Activated B cell treated with CpG ODN at 0.5 μM for 24 hours (primary cell): ENCODE measurements at regions not wholly inside any gene's neighbourhood (a gene's known extent, or its start where the extent isn't known, plus 50 kb on each side); places are given as distances from the start of the nearest gene placed in this dataset.
A peak's percentile ranks its signal among the peaks of the same experiment; 100 is the strongest.

Experiments
- ATAC-seq: fragments of 200-7000 bp; cut with Tn5 transposase; one replicate; pipeline ENCODE4 v1.10.0; 2021; ENCODE audit warnings: low read depth, mild to moderate bottlenecking, moderate library complexity
- CTCF ChIA-PET: fragments of 350-600 bp; sonication (Branson Sonifier 250); formaldehyde crosslinking; loops from one replicate; lab custom pipeline; 2021; ENCODE audit warnings: antibody characterized with exemption; lab: Charles Lee
- POLR2A ChIA-PET: fragments of 350-600 bp; sonication (Branson Sonifier 250); formaldehyde crosslinking; loops from one replicate; lab custom pipeline; 2021; ENCODE audit warnings: antibody characterized with exemption; lab: Charles Lee
- DNase-seq: peaks from one replicate; pipeline ENCODE4 v3.0.0; 2022
- H3K27ac Mint-ChIP-seq: one replicate; pipeline ENCODE4 v1.8.0; 2020; ENCODE audit warnings: mixed read lengths
- H3K27me3 Mint-ChIP-seq: one replicate; pipeline ENCODE4 v1.8.0; 2021; ENCODE audit warnings: mixed read lengths
- H3K36me3 Mint-ChIP-seq: one replicate; pipeline ENCODE4 v1.8.0; 2021; ENCODE audit warnings: low read depth, mixed read lengths
- H3K4me1 Mint-ChIP-seq: one replicate; pipeline ENCODE4 v1.8.0; 2021; ENCODE audit warnings: mixed read lengths
- H3K4me3 Mint-ChIP-seq: one replicate; pipeline ENCODE4 v1.8.0; 2020; ENCODE audit warnings: mild to moderate bottlenecking, mixed read lengths
- H3K9me3 Mint-ChIP-seq: one replicate; pipeline ENCODE4 v1.8.0; 2020; ENCODE audit warnings: mixed read lengths
- CTCF ChIP-seq: fragments of 200-600 bp; IDR thresholded peaks from one replicate; pipeline ENCODE4 v1.8.0; 2022; ENCODE audit warnings: antibody characterized with exemption, mild to moderate bottlenecking
- intact Hi-C: fragments of 100-400 bp; cut with micrococcal nuclease; formaldehyde crosslinking; loops from one replicate; pipeline ENCODE4 v1.15.1; 2024

GRCh38 chr12:123058481-123058880, 78.0 kb downstream of the ARL6IP4 start:
- no peak overlapping the region for H3K4me3 Mint-ChIP-seq
- H3K9me3 Mint-ChIP-seq: no peaks in the 10 kb centered on the region
- no peak for TF ChIP-seq CTCF
- no peaks in the 10 kb centered on the region for H3K36me3 Mint-ChIP-seq
- DNase-seq (no peak), ATAC-seq (no peak)
- H3K27me3 Mint-ChIP-seq: no peaks in the 10 kb centered on the region
- no peak overlapping the region for H3K27ac Mint-ChIP-seq
- ChIA-PET CTCF (interaction anchor here (0.6 to 1.9 kb wide), 2 partner anchors 15 to 1748 kb away, joined by 4 to 5 read pairs; no protein-coding TSS in a partner anchor), POLR2A (interaction anchor here (1.3 to 1.6 kb wide), 3 partner anchors 25 to 179 kb away, joined by 4 to 5 read pairs (median 4); no protein-coding TSS in a partner anchor)
- peaks cover 50% of the 10 kb centered on the region for H3K4me1 Mint-ChIP-seq
- intact Hi-C loops: no loop called here

- Mint-ChIP-seq H3K4me3 (peak overlapping the region; percentile 35), H3K27me3 (no peaks in the 10 kb centered on the region), H3K27ac (peak overlapping the region; percentile 41), H3K4me1 (peaks cover 42% of the 10 kb centered on the region), H3K9me3 (no peaks in the 10 kb centered on the region), H3K36me3 (no peaks in the 10 kb centered on the region)
- TF ChIP-seq CTCF: no peak
- ATAC-seq (peak; percentile 63), DNase-seq (no peak)
- intact Hi-C loops: no loop called here
- ChIA-PET POLR2A (interaction anchor here (0.7 to 1.6 kb wide), 5 partner anchors 26 to 515 kb away, joined by 4 to 5 read pairs (median 4); no protein-coding TSS in a partner anchor), CTCF (interaction anchor here (0.7 to 0.9 kb wide), 2 partner anchors 12 to 14 kb away, joined by 3 to 6 read pairs; no protein-coding TSS in a partner anchor)
Measured at GRCh38 chr12:123057513-123058265, 77.2 kb downstream of the ARL6IP4 start.

- no peaks in the 10 kb centered on the region for H3K9me3 Mint-ChIP-seq
- H3K36me3 Mint-ChIP-seq: no peaks in the 10 kb centered on the region
- intact Hi-C loops: no loop called here
- no peak for ATAC-seq
- ChIA-PET POLR2A (interaction anchor here (1.6 kb wide), 1 partner anchor 27 kb away, joined by 4 read pairs; no protein-coding TSS in a partner anchor), CTCF (no interaction called here)
- peaks cover 33% of the 10 kb centered on the region for H3K4me1 Mint-ChIP-seq
- no peaks in the 10 kb centered on the region for H3K27me3 Mint-ChIP-seq
- H3K27ac Mint-ChIP-seq: no peak overlapping the region
- DNase-seq: no peak
- H3K4me3 Mint-ChIP-seq: no peak overlapping the region
- no peak for TF ChIP-seq CTCF
Measured at GRCh38 chr12:123056709-123057108, 76.2 kb downstream of the ARL6IP4 start.

- Mint-ChIP-seq H3K4me1 (peaks cover 28% of the 10 kb centered on the region), H3K27me3 (no peaks in the 10 kb centered on the region), H3K9me3 (no peaks in the 10 kb centered on the region), H3K27ac (no peak overlapping the region), H3K4me3 (no peak overlapping the region), H3K36me3 (no peaks in the 10 kb centered on the region)
- CTCF ChIA-PET: interaction anchor here (1.4 kb wide), 1 partner anchor 12 kb away, joined by 3 read pairs; no protein-coding TSS in a partner anchor
- no peak for TF ChIP-seq CTCF
- POLR2A ChIA-PET: interaction anchor here (0.9 kb wide), 1 partner anchor 176 kb away, joined by 3 read pairs; no protein-coding TSS in a partner anchor
- no peak for DNase-seq
- intact Hi-C loops: no loop called here
- no peak for ATAC-seq
Measured at GRCh38 chr12:123056053-123056452, 75.6 kb downstream of the ARL6IP4 start.

GRCh38 chr12:123055281-123055766, 74.8 kb downstream of the ARL6IP4 start:
- intact Hi-C loops: no loop called here
- no peak for ATAC-seq
- H3K4me1 Mint-ChIP-seq: peaks cover 24% of the 10 kb centered on the region
- no peak for DNase-seq
- H3K27ac Mint-ChIP-seq: no peak overlapping the region
- no peak overlapping the region for H3K4me3 Mint-ChIP-seq
- no peaks in the 10 kb centered on the region for H3K27me3 Mint-ChIP-seq
- ChIA-PET POLR2A (interaction anchor here (0.6 to 0.9 kb wide), 3 partner anchors 177 to 539 kb away, joined by 3 read pairs; no protein-coding TSS in a partner anchor), CTCF (interaction anchor here (1.4 kb wide), 1 partner anchor 11 kb away, joined by 3 read pairs; no protein-coding TSS in a partner anchor)
- no peaks in the 10 kb centered on the region for H3K36me3 Mint-ChIP-seq
- no peaks in the 10 kb centered on the region for H3K9me3 Mint-ChIP-seq
- TF ChIP-seq CTCF: no peak
